HUES6 (cell line): ENCODE measurements at regions not wholly inside any gene's neighbourhood (a gene's known extent, or its start where the extent isn't known, plus 50 kb on each side); places are given as distances from the start of the nearest gene placed in this dataset.

Experiments used
- H3K27ac ChIP-seq: 2 replicates; pipeline ENCODE4 v1.7.0; 2013; ENCODE audit warnings: low read depth, mild to moderate bottlenecking, low read length, inconsistent platforms
- H3K27me3 ChIP-seq: 2 replicates; pipeline ENCODE4 v1.6.1; 2013; ENCODE audit warnings: low read length; ENCODE audit not compliant: control insufficient read depth, insufficient read depth
- H3K36me3 ChIP-seq: 2 replicates; pipeline ENCODE4 v1.6.1; 2013; ENCODE audit warnings: low read length; ENCODE audit not compliant: control insufficient read depth, insufficient read depth
- H3K4me1 ChIP-seq: 2 replicates; pipeline ENCODE4 v1.6.1; 2013; ENCODE audit warnings: low read length; ENCODE audit not compliant: control insufficient read depth, insufficient read depth
- H3K4me3 ChIP-seq: 2 replicates; pipeline ENCODE4 v1.5.1; 2013; ENCODE audit warnings: low read depth, low read length
- H3K9ac ChIP-seq: one replicate; pipeline ENCODE4 v1.6.1; 2013; ENCODE audit warnings: mild to moderate bottlenecking, low read length
- H3K9me3 ChIP-seq: 2 replicates; pipeline ENCODE4 v1.6.1; 2013; ENCODE audit warnings: low read depth, low read length; ENCODE audit not compliant: control insufficient read depth, insufficient read depth

GRCh38 chr3:8273479-8273878 is 228.1 kb upstream of the LMCD1 start:
- H3K27me3 ChIP-seq, result no peaks in the 10 kb centered on the region
- H3K9ac ChIP-seq, result no peak overlapping the region
- H3K36me3 ChIP-seq, result no peaks in the 10 kb centered on the region
- H3K4me1 ChIP-seq, result 0 out of 2 replicates have a peak, but pooled peaks cover 2% of the 10 kb centered on the region
- H3K4me3 ChIP-seq, result no peak overlapping the region
- no peak overlapping the region for H3K27ac ChIP-seq
- H3K9me3 ChIP-seq, result peaks cover 14% of the 10 kb centered on the region

DNA sequence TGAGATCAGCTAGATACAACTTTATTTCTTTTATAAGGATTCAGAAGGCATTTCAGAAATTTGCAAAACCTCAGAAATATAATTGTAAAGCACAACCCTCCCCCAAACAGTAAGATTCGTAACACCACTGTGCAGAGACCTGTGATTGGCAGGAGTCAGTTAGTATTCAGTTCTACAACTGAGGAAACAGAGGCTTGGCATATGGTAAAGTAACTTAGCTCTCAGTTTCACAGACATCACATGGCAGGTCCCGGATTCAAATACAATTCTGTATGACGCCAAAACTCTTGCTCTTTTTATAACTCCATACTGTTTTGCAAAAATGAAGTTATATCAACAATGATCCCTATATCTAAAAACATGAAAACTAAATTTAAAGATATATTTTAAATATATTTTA is 225.6 kb upstream of the LMCD1 start:
- peaks cover 14% of the 10 kb centered on the region for H3K4me1 ChIP-seq
- no peak overlapping the region for H3K9ac ChIP-seq
- H3K9me3 ChIP-seq, result peaks cover 12% of the 10 kb centered on the region
- H3K27ac ChIP-seq, result no peak overlapping the region
- no peaks in the 10 kb centered on the region for H3K36me3 ChIP-seq
- no peaks in the 10 kb centered on the region for H3K27me3 ChIP-seq
- no peak overlapping the region for H3K4me3 ChIP-seq

- H3K9ac ChIP-seq, result no peak overlapping the region
- H3K27me3 ChIP-seq, result no peaks in the 10 kb centered on the region
- H3K9me3 ChIP-seq, result peaks cover 8% of the 10 kb centered on the region
- H3K4me3 ChIP-seq, result no peak overlapping the region
- peaks cover 14% of the 10 kb centered on the region for H3K4me1 ChIP-seq
- H3K27ac ChIP-seq, result no peak overlapping the region
- no peaks in the 10 kb centered on the region for H3K36me3 ChIP-seq
These were observed 225.1 kb upstream of the LMCD1 start for GRCh38 chr3:8276506-8276905.

GRCh38 chr3:8278448-8278847 is 223.2 kb upstream of the LMCD1 start:
- Histone ChIP-seq H3K36me3 (no peaks in the 10 kb centered on the region), H3K27ac (no peak overlapping the region), H3K9ac (no peak overlapping the region), H3K27me3 (no peaks in the 10 kb centered on the region), H3K4me3 (no peak overlapping the region), H3K9me3 (no peaks in the 10 kb centered on the region), H3K4me1 (peaks cover 14% of the 10 kb centered on the region)

DNA sequence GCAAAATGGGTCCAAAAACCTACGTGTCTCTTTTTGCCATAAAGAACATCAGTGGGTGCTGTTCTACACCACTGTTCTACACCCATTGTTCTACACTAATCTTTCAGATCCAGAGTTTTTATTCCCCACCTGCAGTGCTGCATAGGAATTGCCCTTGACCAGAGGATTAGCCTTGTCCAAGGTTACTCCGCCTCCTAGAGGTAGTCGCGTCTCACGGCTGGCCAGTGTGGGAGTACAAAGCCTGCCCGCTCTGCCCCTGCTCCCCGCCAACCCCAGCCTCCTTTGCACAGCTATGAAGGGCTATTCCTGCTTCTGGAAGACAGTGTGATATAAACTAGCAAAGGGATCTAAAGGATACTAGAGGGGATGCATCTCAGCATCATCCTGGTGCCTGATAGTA is 222.1 kb upstream of the LMCD1 start:
- no peak overlapping the region for H3K4me3 ChIP-seq
- no peaks in the 10 kb centered on the region for H3K27me3 ChIP-seq
- no peak overlapping the region for H3K27ac ChIP-seq
- H3K36me3 ChIP-seq, result no peaks in the 10 kb centered on the region
- no peaks in the 10 kb centered on the region for H3K9me3 ChIP-seq
- no peak overlapping the region for H3K9ac ChIP-seq
- peaks cover 14% of the 10 kb centered on the region for H3K4me1 ChIP-seq

DNA sequence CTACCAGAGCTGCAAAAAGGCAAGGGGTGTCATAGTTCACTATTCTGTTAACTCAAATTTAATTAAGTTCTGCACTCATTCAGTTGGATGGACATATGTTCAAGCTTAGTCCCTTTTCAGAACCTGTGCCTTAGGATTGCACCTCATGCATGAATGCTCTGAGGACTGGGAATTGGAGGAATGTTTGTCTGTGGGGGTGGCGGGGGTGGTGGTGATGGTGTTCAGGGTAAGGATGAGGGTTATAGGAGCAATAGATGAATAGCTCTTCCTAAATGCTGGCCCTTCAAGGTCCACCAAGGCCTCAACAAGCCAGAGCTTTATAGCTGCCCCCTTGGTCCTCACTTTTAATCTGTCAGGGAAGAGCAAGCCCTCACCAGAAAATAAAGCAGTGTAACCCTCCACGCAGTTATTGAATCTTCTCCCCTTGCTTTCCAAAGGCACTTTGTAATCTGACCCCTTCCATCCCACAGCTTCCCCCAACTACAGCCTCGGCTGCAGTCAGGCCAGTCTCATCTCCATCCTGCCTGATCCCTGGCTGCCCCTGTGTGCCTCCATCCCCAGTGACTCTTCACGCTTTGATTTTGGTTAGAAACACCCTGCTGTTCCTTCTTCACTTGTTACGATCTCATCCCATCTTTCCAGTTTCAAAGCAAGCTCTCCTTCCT is 221.6 kb upstream of the LMCD1 start:
- Histone ChIP-seq H3K9me3 (no peaks in the 10 kb centered on the region), H3K4me3 (no peak overlapping the region), H3K36me3 (no peaks in the 10 kb centered on the region), H3K27me3 (no peaks in the 10 kb centered on the region), H3K4me1 (peaks cover 14% of the 10 kb centered on the region), H3K27ac (no peak overlapping the region), H3K9ac (no peak overlapping the region)

DNA sequence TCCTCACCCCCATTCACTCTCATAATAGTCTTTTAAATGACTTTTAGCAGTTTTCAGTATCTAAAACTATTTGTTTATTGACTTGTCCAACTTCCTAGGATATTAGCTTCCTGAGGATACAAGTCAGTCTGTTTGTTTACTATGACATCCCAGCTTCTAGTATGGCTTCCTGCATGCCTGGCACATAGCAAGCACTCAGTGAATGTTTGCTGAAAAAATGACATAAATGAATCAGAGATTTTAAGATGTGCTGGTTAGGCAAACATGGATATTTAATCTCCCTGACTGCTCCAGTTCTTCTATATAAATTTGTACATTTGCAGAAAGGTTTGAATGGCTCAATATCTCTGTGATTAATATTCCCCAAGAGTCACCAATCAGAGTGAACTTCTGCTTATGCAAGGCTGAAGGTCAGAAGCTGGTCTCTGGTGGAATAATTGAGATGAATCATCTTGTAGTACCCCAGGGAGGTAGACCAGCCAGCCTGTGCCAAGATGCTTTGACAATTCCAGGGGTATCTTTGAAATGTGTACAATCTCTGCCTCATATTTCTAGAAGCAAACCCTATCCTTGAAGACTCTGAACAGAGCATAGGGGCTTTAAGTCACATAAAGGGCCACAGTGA is 219.0 kb upstream of the LMCD1 start:
- no peak overlapping the region for H3K9ac ChIP-seq
- H3K4me1 ChIP-seq, result peaks cover 13% of the 10 kb centered on the region

GRCh38 chr3:8283193-8283592 is 218.4 kb upstream of the LMCD1 start:
- Histone ChIP-seq H3K27me3 (no peaks in the 10 kb centered on the region), H3K4me1 (peaks cover 12% of the 10 kb centered on the region), H3K27ac (no peak overlapping the region), H3K9me3 (no peaks in the 10 kb centered on the region), H3K9ac (no peak overlapping the region), H3K4me3 (no peak overlapping the region), H3K36me3 (no peaks in the 10 kb centered on the region)

More for the DNA sequence above, 219.0 kb upstream of the LMCD1 start:
- Histone ChIP-seq H3K9me3 (no peaks in the 10 kb centered on the region), H3K4me3 (no peak overlapping the region), H3K27ac (no peak overlapping the region), H3K27me3 (no peaks in the 10 kb centered on the region), H3K36me3 (no peaks in the 10 kb centered on the region)

GRCh38 chr3:8286086-8286485 is 215.5 kb upstream of the LMCD1 start:
- no peak overlapping the region for H3K9ac ChIP-seq
- H3K27ac ChIP-seq, result no peak overlapping the region
- H3K36me3 ChIP-seq, result no peaks in the 10 kb centered on the region
- no peak overlapping the region for H3K4me3 ChIP-seq
- H3K9me3 ChIP-seq, result no peaks in the 10 kb centered on the region
- no peaks in the 10 kb centered on the region; the same call in 1 of the 2 replicates for H3K4me1 ChIP-seq
- no peaks in the 10 kb centered on the region for H3K27me3 ChIP-seq

DNA sequence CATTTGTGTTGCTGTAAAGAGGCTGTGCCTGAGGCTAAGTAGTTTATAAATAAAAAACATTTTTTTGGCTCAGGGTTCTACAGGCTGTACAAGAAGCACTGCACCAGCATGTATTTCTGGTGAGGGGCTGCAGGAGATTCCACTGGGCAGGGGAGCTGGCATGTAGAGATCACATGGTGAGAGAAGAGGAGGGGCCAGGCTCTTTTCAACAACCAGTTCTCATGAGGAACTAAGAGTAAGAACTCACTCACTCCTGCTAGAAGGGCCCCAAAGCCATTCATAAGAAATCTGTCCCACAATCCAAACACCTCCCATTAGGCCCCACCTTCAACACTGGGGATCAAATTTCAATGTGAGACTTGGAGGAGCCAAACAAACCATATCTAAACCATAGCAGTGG is 214.9 kb upstream of the LMCD1 start:
- H3K27ac ChIP-seq, result no peak overlapping the region
- no peaks in the 10 kb centered on the region; the same call in 1 of the 2 replicates for H3K4me1 ChIP-seq
- H3K9me3 ChIP-seq, result no peaks in the 10 kb centered on the region
- H3K27me3 ChIP-seq, result no peaks in the 10 kb centered on the region
- no peaks in the 10 kb centered on the region for H3K36me3 ChIP-seq
- H3K4me3 ChIP-seq, result no peak overlapping the region
- no peak overlapping the region for H3K9ac ChIP-seq

GRCh38 chr3:8290611-8291010 is 211.0 kb upstream of the LMCD1 start:
- no peaks in the 10 kb centered on the region for H3K9me3 ChIP-seq
- no peak overlapping the region for H3K27ac ChIP-seq
- H3K9ac ChIP-seq, result no peak overlapping the region
- no peaks in the 10 kb centered on the region for H3K27me3 ChIP-seq
- H3K36me3 ChIP-seq, result no peaks in the 10 kb centered on the region
- no peaks in the 10 kb centered on the region; the same call in 1 of the 2 replicates for H3K4me1 ChIP-seq
- no peak overlapping the region for H3K4me3 ChIP-seq
